ENCODE measurements at regions not wholly inside any gene's neighbourhood (a gene's known extent, or its start where the extent isn't known, plus 50 kb on each side); places are given as distances from the start of the nearest gene placed in this dataset.

DNA sequence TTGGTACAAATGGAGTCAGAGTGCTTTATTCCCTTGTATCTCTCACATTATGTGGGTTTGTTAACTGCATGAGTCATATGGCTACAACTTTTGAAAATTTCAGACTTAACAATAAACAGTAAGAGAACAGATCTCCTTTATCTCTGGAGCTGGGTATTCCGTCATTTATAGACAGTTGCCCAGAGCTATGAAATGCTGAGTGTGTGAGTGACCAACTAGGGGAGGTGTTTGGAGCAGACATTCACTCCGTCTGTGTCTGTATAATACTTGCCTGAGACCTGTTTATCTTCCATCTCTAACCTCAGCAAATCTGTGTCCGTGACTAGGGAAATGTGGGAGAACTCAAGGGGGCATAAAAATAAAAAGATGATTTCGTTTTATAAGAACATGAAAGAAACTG lies 279.9 kb upstream of the FAR2 start:
- Mint-ChIP-seq H3K4me3 (ENCODE audit: unreplicated experiment) (no peak overlapping the region), H3K27me3 (ENCODE audit: unreplicated experiment) (no peaks in the 10 kb centered on the region), H3K36me3 (ENCODE audit: unreplicated experiment) (no peaks in the 10 kb centered on the region), H3K4me1 (ENCODE audit: low read depth, unreplicated experiment) (no peaks in the 10 kb centered on the region), H3K9me3 (ENCODE audit: unreplicated experiment) (no peaks in the 10 kb centered on the region), H3K27ac (ENCODE audit: unreplicated experiment) (no peak overlapping the region)
- TF ChIP-seq, protein P1, sequence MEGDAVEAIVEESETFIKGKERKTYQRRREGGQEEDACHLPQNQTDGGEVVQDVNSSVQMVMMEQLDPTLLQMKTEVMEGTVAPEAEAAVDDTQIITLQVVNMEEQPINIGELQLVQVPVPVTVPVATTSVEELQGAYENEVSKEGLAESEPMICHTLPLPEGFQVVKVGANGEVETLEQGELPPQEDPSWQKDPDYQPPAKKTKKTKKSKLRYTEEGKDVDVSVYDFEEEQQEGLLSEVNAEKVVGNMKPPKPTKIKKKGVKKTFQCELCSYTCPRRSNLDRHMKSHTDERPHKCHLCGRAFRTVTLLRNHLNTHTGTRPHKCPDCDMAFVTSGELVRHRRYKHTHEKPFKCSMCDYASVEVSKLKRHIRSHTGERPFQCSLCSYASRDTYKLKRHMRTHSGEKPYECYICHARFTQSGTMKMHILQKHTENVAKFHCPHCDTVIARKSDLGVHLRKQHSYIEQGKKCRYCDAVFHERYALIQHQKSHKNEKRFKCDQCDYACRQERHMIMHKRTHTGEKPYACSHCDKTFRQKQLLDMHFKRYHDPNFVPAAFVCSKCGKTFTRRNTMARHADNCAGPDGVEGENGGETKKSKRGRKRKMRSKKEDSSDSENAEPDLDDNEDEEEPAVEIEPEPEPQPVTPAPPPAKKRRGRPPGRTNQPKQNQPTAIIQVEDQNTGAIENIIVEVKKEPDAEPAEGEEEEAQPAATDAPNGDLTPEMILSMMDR (IDR thresholded peaks at IDR 0.05; ENCODE audit: partially characterized antibody, unreplicated experiment) = no peak
- DNase-seq = no peak

DNA sequence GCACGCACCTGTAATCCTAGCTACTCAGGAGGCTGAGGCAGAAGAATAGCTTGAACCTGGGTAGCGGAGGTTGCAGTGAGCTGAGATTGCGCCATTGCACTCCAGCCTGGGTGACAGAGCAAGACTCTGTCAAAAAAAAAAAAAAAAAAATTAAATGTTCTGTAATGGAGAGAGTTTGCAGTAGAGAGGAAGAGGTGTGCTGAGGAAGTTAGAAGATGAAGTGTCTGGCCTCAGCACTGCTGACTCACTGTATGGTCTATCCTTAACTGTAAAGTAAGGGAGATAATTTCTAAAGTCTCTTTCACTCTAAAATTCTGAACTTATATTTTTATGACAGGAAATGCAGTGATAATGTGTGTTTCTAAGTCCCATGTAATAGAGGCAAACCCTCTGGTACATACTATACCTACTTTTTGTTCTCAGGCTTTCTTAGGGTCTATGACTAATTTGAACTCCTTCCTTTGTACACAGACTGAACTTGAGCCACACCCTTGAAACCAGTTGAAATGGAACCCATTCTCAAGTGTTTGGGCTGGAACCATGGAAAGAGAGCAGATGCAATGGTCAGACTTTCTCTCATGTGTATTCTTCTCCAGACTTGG lies 278.1 kb upstream of the FAR2 start:
- DNase-seq = no peak
- no peaks in the 10 kb centered on the region for H3K4me1 Mint-ChIP-seq (ENCODE audit: low read depth, unreplicated experiment)
- H3K27ac Mint-ChIP-seq (ENCODE audit: unreplicated experiment) = no peak overlapping the region
- no peaks in the 10 kb centered on the region for H3K9me3 Mint-ChIP-seq (ENCODE audit: unreplicated experiment)
- no peak overlapping the region for H3K4me3 Mint-ChIP-seq (ENCODE audit: unreplicated experiment)
- TF ChIP-seq, protein P1 (IDR thresholded peaks at IDR 0.05; ENCODE audit: partially characterized antibody, unreplicated experiment) = no peak
- H3K36me3 Mint-ChIP-seq (ENCODE audit: unreplicated experiment) = no peaks in the 10 kb centered on the region
- no peaks in the 10 kb centered on the region for H3K27me3 Mint-ChIP-seq (ENCODE audit: unreplicated experiment)

DNA sequence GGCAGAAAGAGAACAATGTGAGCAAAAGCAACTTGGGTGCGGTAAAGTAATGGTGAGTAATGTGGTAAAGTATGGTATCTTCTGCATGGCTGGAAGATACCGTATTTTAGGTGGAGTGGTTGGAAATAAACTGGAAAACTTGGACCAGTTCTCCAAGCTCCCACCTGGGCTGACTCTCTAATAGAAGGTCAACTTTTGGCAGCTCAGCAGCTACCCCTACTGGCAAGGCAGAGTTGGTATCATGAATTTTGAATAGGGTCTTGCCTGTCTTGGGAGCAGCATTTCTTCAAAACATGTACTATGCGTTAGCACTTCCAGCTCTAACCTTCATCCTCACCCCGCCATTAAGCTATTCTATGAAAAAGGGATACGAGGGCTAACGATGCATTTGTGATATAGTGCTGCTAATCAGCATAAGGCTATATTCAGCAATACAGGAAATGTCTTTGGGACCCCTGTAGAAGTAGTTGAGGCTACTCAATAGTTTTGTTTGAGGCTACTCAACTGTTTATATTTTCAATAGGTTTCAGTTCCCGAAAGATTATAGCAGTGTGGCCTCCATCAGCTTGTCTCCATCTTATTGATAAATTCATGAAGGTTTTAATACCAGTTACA lies 276.3 kb upstream of the FAR2 start:
- no peak overlapping the region for H3K27ac Mint-ChIP-seq (ENCODE audit: unreplicated experiment)
- no peaks in the 10 kb centered on the region for H3K9me3 Mint-ChIP-seq (ENCODE audit: unreplicated experiment)
- H3K4me3 Mint-ChIP-seq (ENCODE audit: unreplicated experiment) = no peak overlapping the region
- peak; percentile 65 for DNase-seq
- TF ChIP-seq, protein P1 (IDR thresholded peaks at IDR 0.05; ENCODE audit: partially characterized antibody, unreplicated experiment) = peak; percentile 69
- H3K27me3 Mint-ChIP-seq (ENCODE audit: unreplicated experiment) = no peaks in the 10 kb centered on the region
- H3K4me1 Mint-ChIP-seq (ENCODE audit: low read depth, unreplicated experiment) = no peaks in the 10 kb centered on the region
- no peaks in the 10 kb centered on the region for H3K36me3 Mint-ChIP-seq (ENCODE audit: unreplicated experiment)

DNA sequence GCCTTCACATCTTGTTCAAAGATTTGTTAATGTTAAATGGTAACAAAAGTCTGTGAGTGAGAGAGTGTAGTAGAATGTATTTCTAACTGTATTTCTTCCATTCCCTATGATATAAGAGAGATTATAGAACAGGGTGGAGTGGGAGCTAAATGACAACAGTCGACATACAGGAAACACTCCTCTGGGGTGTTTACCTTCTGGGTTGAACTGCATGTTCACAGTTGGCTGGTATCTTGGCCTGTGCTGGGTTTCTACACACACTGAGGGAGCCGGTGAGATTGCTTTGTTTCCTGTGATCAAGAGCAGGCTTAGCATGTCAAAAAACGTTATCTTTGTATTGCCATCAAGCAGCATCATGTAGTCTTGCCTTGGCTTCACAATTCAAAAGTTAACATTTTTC lies 274.3 kb upstream of the FAR2 start:
- Mint-ChIP-seq H3K27me3 (ENCODE audit: unreplicated experiment) (no peaks in the 10 kb centered on the region), H3K4me3 (ENCODE audit: unreplicated experiment) (no peak overlapping the region), H3K36me3 (ENCODE audit: unreplicated experiment) (no peaks in the 10 kb centered on the region), H3K27ac (ENCODE audit: unreplicated experiment) (no peak overlapping the region), H3K9me3 (ENCODE audit: unreplicated experiment) (no peaks in the 10 kb centered on the region), H3K4me1 (ENCODE audit: low read depth, unreplicated experiment) (no peaks in the 10 kb centered on the region)
- TF ChIP-seq, protein P1 (IDR thresholded peaks at IDR 0.05; ENCODE audit: partially characterized antibody, unreplicated experiment) = no peak
- DNase-seq = no peak

DNA sequence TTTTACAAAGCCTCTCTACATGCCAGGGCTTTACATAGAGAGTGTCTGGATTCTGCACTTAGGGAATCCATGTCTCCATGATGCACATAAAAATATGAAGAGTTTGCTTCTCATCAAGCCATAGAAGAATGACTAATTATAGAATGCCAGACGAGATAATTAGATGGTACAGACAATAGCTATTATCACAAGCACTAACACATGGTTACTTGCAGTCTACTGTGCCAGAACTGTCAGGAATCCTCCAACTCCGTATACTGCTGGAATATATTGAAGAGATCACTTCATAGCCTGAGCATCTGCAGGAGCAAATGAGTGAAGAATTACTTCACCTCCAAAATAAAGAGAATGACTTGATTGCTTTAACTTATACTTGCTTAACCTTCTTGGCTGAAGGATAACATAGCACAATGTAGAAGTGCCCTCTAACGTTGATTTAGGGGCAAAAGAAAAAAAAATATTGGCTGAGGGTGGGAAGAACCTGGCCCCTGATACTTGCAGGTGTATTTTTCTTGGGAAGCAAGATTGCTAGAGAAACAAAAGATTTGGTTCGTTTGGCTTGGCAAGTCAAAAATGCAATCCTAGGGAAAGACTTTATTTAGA lies 272.8 kb upstream of the FAR2 start:
- no peak overlapping the region for H3K27ac Mint-ChIP-seq (ENCODE audit: unreplicated experiment)
- H3K27me3 Mint-ChIP-seq (ENCODE audit: unreplicated experiment) = no peaks in the 10 kb centered on the region
- TF ChIP-seq, protein P1 (IDR thresholded peaks at IDR 0.05; ENCODE audit: partially characterized antibody, unreplicated experiment) = no peak
- no peaks in the 10 kb centered on the region for H3K9me3 Mint-ChIP-seq (ENCODE audit: unreplicated experiment)
- no peaks in the 10 kb centered on the region for H3K36me3 Mint-ChIP-seq (ENCODE audit: unreplicated experiment)
- no peak for DNase-seq
- no peak overlapping the region for H3K4me3 Mint-ChIP-seq (ENCODE audit: unreplicated experiment)
- H3K4me1 Mint-ChIP-seq (ENCODE audit: low read depth, unreplicated experiment) = no peaks in the 10 kb centered on the region

Measured in glutamatergic neuron (in vitro differentiated cells).